ENCODE measurements at regions not wholly inside any gene's neighbourhood (a gene's known extent, or its start where the extent isn't known, plus 50 kb on each side); places are given as distances from the start of the nearest gene placed in this dataset.

GRCh38 chr6:86380571-86381125, 556.7 kb upstream of the HTR1E start:
- DNase-seq (ENCODE audit: low read depth): no peak

GRCh38 chr6:86357877-86358276, 579.5 kb upstream of the HTR1E start:
- no peak for TF ChIP-seq CTCF (IDR thresholded peaks at IDR 0.05; ENCODE audit: control insufficient read depth, insufficient read depth, low read depth, low read length, missing control alignments)
- no peak for DNase-seq (ENCODE audit: low read depth)
- H3K4me3 ChIP-seq (ENCODE audit: control insufficient read depth, low read depth, low read length): no peak overlapping the region

More at GRCh38 chr6:86380571-86381125, 556.7 kb upstream of the HTR1E start:
- no peak overlapping the region for H3K4me3 ChIP-seq (ENCODE audit: control insufficient read depth, low read depth, low read length)
- TF ChIP-seq CTCF (IDR thresholded peaks at IDR 0.05; ENCODE audit: control insufficient read depth, insufficient read depth, low read depth, low read length, missing control alignments): no peak

- no peak overlapping the region for H3K4me3 ChIP-seq (ENCODE audit: control insufficient read depth, low read depth, low read length)
- no peak for DNase-seq (ENCODE audit: low read depth)
- TF ChIP-seq CTCF (IDR thresholded peaks at IDR 0.05; ENCODE audit: control insufficient read depth, insufficient read depth, low read depth, low read length, missing control alignments): no peak
These were observed 582.1 kb upstream of the HTR1E start for GRCh38 chr6:86355271-86355670.

GRCh38 chr6:86331919-86332318, 605.4 kb upstream of the HTR1E start:
- H3K4me3 ChIP-seq (ENCODE audit: control insufficient read depth, low read depth, low read length): no peak overlapping the region
- no peak for TF ChIP-seq CTCF (IDR thresholded peaks at IDR 0.05; ENCODE audit: control insufficient read depth, insufficient read depth, low read depth, low read length, missing control alignments)
- no peak for DNase-seq (ENCODE audit: low read depth)

GRCh38 chr6:86331265-86331840, 606.0 kb upstream of the HTR1E start:
- DNase-seq (ENCODE audit: low read depth): no peak
- no peak overlapping the region for H3K4me3 ChIP-seq (ENCODE audit: control insufficient read depth, low read depth, low read length)
- TF ChIP-seq CTCF (IDR thresholded peaks at IDR 0.05; ENCODE audit: control insufficient read depth, insufficient read depth, low read depth, low read length, missing control alignments): no peak

GRCh38 chr6:86306210-86306609, 631.1 kb upstream of the HTR1E start:
- no peak for DNase-seq (ENCODE audit: low read depth)
- TF ChIP-seq CTCF (IDR thresholded peaks at IDR 0.05; ENCODE audit: control insufficient read depth, insufficient read depth, low read depth, low read length, missing control alignments): no peak
- no peak overlapping the region for H3K4me3 ChIP-seq (ENCODE audit: control insufficient read depth, low read depth, low read length)

All from AG09309 (cell line).